HCT116 (cell line): ENCODE measurements at regions not wholly inside any gene's neighbourhood (a gene's known extent, or its start where the extent isn't known, plus 50 kb on each side); places are given as distances from the start of the nearest gene placed in this dataset.

Experiments
- ATAC-seq: fragments of 200-7000 bp; cut with Tn5 transposase; 2 replicates; pipeline ENCODE4 v1.9.1; 2020; ENCODE audit warnings: mild to moderate bottlenecking, moderate library complexity
- BruUV-seq: library from RNA; stranded (reverse); fragments of 400-500 nt; replicated peaks from 2 replicates; lab custom pipeline; 2021; lab: Mats Ljungman, UMichigan
- CTCF ChIA-PET: fragments of 300-600 bp; sonication (Branson Sonifier 250); formaldehyde crosslinking; loops from one replicate; lab custom pipeline; 2021; ENCODE audit warnings: antibody characterized with exemption; lab: Charles Lee
- POLR2A ChIA-PET: fragments of 300-600, 350-600 bp; sonication (Branson Sonifier 250); formaldehyde crosslinking; loops from one replicate; lab custom pipeline; 2021; ENCODE audit warnings: antibody characterized with exemption; lab: Charles Lee
- RAD21 ChIA-PET, 2 experiments: fragments of 300-600 bp; sonication (Branson Sonifier 250); formaldehyde crosslinking; loops; one replicate each; lab custom pipeline; 2023; ENCODE audit warnings: low total read pairs in 2 of 2; ENCODE audit not compliant: uncharacterized antibody in 2 of 2, unreplicated experiment in 2 of 2, low non-redundant PET in 1 of 2; lab: Charles Lee
- DNase-seq: peaks from one replicate; pipeline ENCODE4 v3.0.0-alpha.2; 2010; ENCODE audit warnings: low read depth, low spot score
- H2AFZ ChIP-seq: fragments of 200-600 bp; shearing (Covaris generic), sonication (generic); 2 replicates; pipeline ENCODE4 v1.6.1; 2017; ENCODE audit warnings: low read depth, mixed run types, mixed read lengths, antibody characterized with exemption, low read length; ENCODE audit not compliant: poor library complexity, severe bottlenecking
- H3K27ac ChIP-seq: 2 replicates; pipeline ENCODE4 v1.5.1; 2012; ENCODE audit warnings: low read depth, low read length
- H3K27me3 ChIP-seq: fragments of 200-600 bp; sonication (generic); 2 replicates; pipeline ENCODE4 v1.6.1; 2016; ENCODE audit warnings: mixed run types, low read length, mixed read lengths; ENCODE audit not compliant: insufficient read depth
- H3K36me3 ChIP-seq, 2 experiments: fragments of 200-500 bp in 1 of 2; fragments of 200-600 bp in 1 of 2; sonication (Bioruptor generic) in 1 of 2; sonication (generic) in 1 of 2; 2 replicates each; pipeline versions ENCODE4 v1.5.1 to v1.6.1; 2014 to 2016; ENCODE audit warnings: low read length in 2 of 2, inconsistent platforms in 1 of 2, mixed read lengths in 1 of 2, mixed run types in 1 of 2; ENCODE audit not compliant: insufficient read depth in 2 of 2, control insufficient read depth in 1 of 2
- H3K4me1 ChIP-seq, 2 experiments: fragments of 200-600 bp in 1 of 2; sonication (generic) in 1 of 2; 2 replicates each; pipeline versions ENCODE4 v1.5.1 to v1.6.1; 2012 to 2017; ENCODE audit warnings: low read length in 2 of 2, inconsistent platforms in 1 of 2, mild to moderate bottlenecking in 1 of 2, mixed read lengths in 1 of 2, mixed run types in 1 of 2, moderate library complexity in 1 of 2; ENCODE audit not compliant: insufficient read depth in 2 of 2, control insufficient read depth in 1 of 2
- H3K4me2 ChIP-seq: fragments of 200-600 bp; sonication (generic); 2 replicates; pipeline ENCODE4 v1.6.1; 2017; ENCODE audit warnings: mixed run types, low read length, mixed read lengths
- H3K4me3 ChIP-seq, 2 experiments: fragments of 200-600 bp in 1 of 2; sonication (generic) in 1 of 2; replicated peaks in 1 of 2; 2 replicates each; pipeline ENCODE4 v1.5.1; 2011 to 2016; ENCODE audit warnings: low read length in 2 of 2, control low read depth in 1 of 2, low read depth in 1 of 2, mild to moderate bottlenecking in 1 of 2, mixed read lengths in 1 of 2, mixed run types in 1 of 2
- H3K79me2 ChIP-seq: fragments of 200-600 bp; sonication (generic); 2 replicates; pipeline ENCODE4 v1.6.1; 2017; ENCODE audit warnings: mild to moderate bottlenecking, mixed run types, low read length, moderate library complexity, mixed read lengths; ENCODE audit not compliant: insufficient read depth
- H3K9ac ChIP-seq: fragments of 200-600 bp; sonication (generic); 2 replicates; pipeline ENCODE4 v1.6.1; 2016; ENCODE audit warnings: low read length, mixed read lengths
- H3K9me2 ChIP-seq: fragments of 200-600 bp; sonication (generic), shearing (Covaris generic); 2 replicates; pipeline ENCODE4 v1.6.1; 2017; ENCODE audit warnings: mixed run types, mild to moderate bottlenecking, moderate library complexity; ENCODE audit not compliant: insufficient read depth
- H3K9me3 ChIP-seq, 2 experiments: fragments of 200-500 bp in 1 of 2; fragments of 200-600 bp in 1 of 2; sonication (Bioruptor generic) in 1 of 2; sonication (generic) in 1 of 2; 2 replicates each; pipeline ENCODE4 v1.6.1; 2014 to 2017; ENCODE audit warnings: low read length in 2 of 2, mixed read lengths in 2 of 2, inconsistent platforms in 1 of 2, low read depth in 1 of 2, mild to moderate bottlenecking in 1 of 2, mixed run types in 1 of 2, moderate library complexity in 1 of 2; ENCODE audit not compliant: control insufficient read depth in 1 of 2, insufficient read depth in 1 of 2
- H4K20me1 ChIP-seq: fragments of 200-600 bp; sonication (generic), shearing (Covaris generic); 2 replicates; pipeline ENCODE4 v1.6.1; 2017; ENCODE audit warnings: mixed run types, mild to moderate bottlenecking, moderate library complexity; ENCODE audit not compliant: insufficient read depth
- ATF3 ChIP-seq: IDR thresholded peaks from 2 replicates; pipeline ENCODE4 v1.6.1; 2012
- CEBPB ChIP-seq: IDR thresholded peaks from 2 replicates; pipeline ENCODE4 v1.6.1; 2012; ENCODE audit warnings: low read depth
- CTCF ChIP-seq, 3 experiments: fragments of 200-600 bp in 1 of 3; sonication (generic) in 1 of 3; IDR thresholded peaks in 2 of 3; conservative IDR thresholded peaks in 1 of 3; 2 replicates each; pipeline ENCODE4 v1.5.1; 2012 to 2017; ENCODE audit warnings: low read depth in 2 of 3, low read length in 2 of 3, antibody characterized with exemption in 1 of 3, borderline replicate concordance in 1 of 3, control low read depth in 1 of 3, mild to moderate bottlenecking in 1 of 3, mixed read lengths in 1 of 3, mixed run types in 1 of 3, moderate library complexity in 1 of 3; ENCODE audit not compliant: insufficient read depth in 1 of 3
- EZH2phosphoT487 ChIP-seq: fragments of 200-600 bp; IDR thresholded peaks from 2 replicates; pipeline ENCODE4 v1.6.1; 2018; ENCODE audit warnings: antibody characterized with exemption, borderline replicate concordance
- FOSL1 ChIP-seq: IDR thresholded peaks from 2 replicates; pipeline ENCODE4 v1.6.1; 2012; ENCODE audit warnings: low read depth
- JUND ChIP-seq: IDR thresholded peaks from 2 replicates; pipeline ENCODE4 v1.6.1; 2012
- SRF ChIP-seq: IDR thresholded peaks from 2 replicates; pipeline ENCODE4 v1.6.1; 2012; ENCODE audit warnings: low read depth
- ZBTB33 ChIP-seq: IDR thresholded peaks from 2 replicates; pipeline ENCODE4 v1.6.1; 2011; ENCODE audit warnings: mild to moderate bottlenecking, low read length, moderate library complexity; ENCODE audit not compliant: insufficient replicate concordance; ENCODE audit errors: extremely low read depth
- ZFX ChIP-seq: fragments of 450-650 bp; IDR thresholded peaks from 2 replicates; pipeline ENCODE4 v1.6.1; 2017
- intact Hi-C: fragments of 100-400 bp; cut with micrococcal nuclease; formaldehyde crosslinking; loops from 2 replicates; pipeline ENCODE4 v1.10.0; 2022

- no peaks in the 10 kb centered on the region for H3K4me1 ChIP-seq
- H3K27ac ChIP-seq, result no peak overlapping the region
- intact Hi-C loops, result no loop called here
- ChIA-PET CTCF (no interaction called here), POLR2A (no interaction called here), RAD21 (no interaction called here)
- TF ChIP-seq ZFX, result no peak
- TF ChIP-seq EZH2phosphoT487, result no peak
- TF ChIP-seq FOSL1, result no peak
- no peak for TF ChIP-seq ZBTB33
- no peak for TF ChIP-seq CEBPB
- no peak for TF ChIP-seq JUND
- no peak for TF ChIP-seq CTCF (IDR thresholded peaks at IDR 0.05 in 2 of 3, conservative IDR thresholded peaks at IDR 0.05 in 1 of 3; ENCODE audit: borderline replicate concordance in 1 of 3, insufficient read depth in 1 of 3, low read depth in 2 of 3, low read length in 2 of 3)
- TF ChIP-seq ATF3, result no peak
- TF ChIP-seq SRF, result no peak
- no peaks in the 10 kb centered on the region for H3K9me3 ChIP-seq
- BruUV-seq, result no TSS peak
- H3K9me2 ChIP-seq, result no peaks in the 10 kb centered on the region
- DNase-seq (no peak), ATAC-seq (no peak)
- H3K4me3 ChIP-seq, result no peak overlapping the region
- H3K4me2 ChIP-seq, result no peak overlapping the region
- no peaks in the 10 kb centered on the region for H3K27me3 ChIP-seq
- no peaks in the 10 kb centered on the region for H3K36me3 ChIP-seq
- H3K79me2 ChIP-seq, result no peaks in the 10 kb centered on the region
- H4K20me1 ChIP-seq, result no peaks in the 10 kb centered on the region
- H2AFZ ChIP-seq, result no peak overlapping the region
- no peak overlapping the region for H3K9ac ChIP-seq
These were observed 69.8 kb upstream of the ATP5PO start for GRCh38 chr21:33985117-33986050.
